ENCODE measurements at regions not wholly inside any gene's neighbourhood (a gene's known extent, or its start where the extent isn't known, plus 50 kb on each side); places are given as distances from the start of the nearest gene placed in this dataset.

DNA sequence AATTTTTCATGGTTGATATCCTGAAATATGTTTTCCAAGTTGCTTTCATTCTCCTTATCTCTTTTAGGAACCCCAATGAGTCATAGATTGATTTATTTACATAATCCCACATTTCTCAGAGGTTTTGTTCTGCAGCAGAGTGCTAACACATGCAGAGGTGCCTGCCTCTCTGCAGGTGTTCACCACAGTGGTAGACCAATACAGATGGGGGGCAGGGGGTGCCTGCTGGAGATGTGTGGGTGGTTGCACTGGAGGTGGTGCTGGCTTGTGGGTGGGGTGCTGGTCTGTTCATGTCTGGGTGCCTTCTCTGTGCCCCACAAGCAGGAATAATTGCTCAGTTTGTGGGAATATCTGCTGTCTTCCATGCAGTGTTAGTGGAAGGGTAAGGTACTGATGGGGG is 131.1 kb downstream of the JRKL start:
- no peak for TF ChIP-seq POLR2A (IDR thresholded peaks at IDR 0.05)
- TF ChIP-seq, protein P1, sequence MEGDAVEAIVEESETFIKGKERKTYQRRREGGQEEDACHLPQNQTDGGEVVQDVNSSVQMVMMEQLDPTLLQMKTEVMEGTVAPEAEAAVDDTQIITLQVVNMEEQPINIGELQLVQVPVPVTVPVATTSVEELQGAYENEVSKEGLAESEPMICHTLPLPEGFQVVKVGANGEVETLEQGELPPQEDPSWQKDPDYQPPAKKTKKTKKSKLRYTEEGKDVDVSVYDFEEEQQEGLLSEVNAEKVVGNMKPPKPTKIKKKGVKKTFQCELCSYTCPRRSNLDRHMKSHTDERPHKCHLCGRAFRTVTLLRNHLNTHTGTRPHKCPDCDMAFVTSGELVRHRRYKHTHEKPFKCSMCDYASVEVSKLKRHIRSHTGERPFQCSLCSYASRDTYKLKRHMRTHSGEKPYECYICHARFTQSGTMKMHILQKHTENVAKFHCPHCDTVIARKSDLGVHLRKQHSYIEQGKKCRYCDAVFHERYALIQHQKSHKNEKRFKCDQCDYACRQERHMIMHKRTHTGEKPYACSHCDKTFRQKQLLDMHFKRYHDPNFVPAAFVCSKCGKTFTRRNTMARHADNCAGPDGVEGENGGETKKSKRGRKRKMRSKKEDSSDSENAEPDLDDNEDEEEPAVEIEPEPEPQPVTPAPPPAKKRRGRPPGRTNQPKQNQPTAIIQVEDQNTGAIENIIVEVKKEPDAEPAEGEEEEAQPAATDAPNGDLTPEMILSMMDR (IDR thresholded peaks at IDR 0.05) = no peak
